Vagina (tissue), 2 donors: ENCODE measurements at regions not wholly inside any gene's neighbourhood (a gene's known extent, or its start where the extent isn't known, plus 50 kb on each side); places are given as distances from the start of the nearest gene placed in this dataset.

ENCODE experiments used
- CTCF ChIP-seq, 3 experiments: fragments of 450-650 bp in 2 of 3; fragments of 200-600 bp in 1 of 3; sonication (generic) in 1 of 3; IDR thresholded peaks; one replicate each; pipeline ENCODE4 v1.5.1; 2017 to 2019; ENCODE audit warnings: antibody characterized with exemption in 3 of 3, mild to moderate bottlenecking in 2 of 3, moderate library complexity in 2 of 3
- POLR2A ChIP-seq, 2 donors: fragments of 450-650 bp; IDR thresholded peaks; one replicate each; pipeline ENCODE4 v1.6.1; 2017; ENCODE audit warnings: antibody characterized with exemption in 2 of 2, mild to moderate bottlenecking in 2 of 2, moderate library complexity in 2 of 2
- POLR2AphosphoS5 ChIP-seq, 2 donors: sonication (generic); formaldehyde crosslinking; IDR thresholded peaks; one replicate each; pipeline ENCODE4 v1.9.0; 2017; ENCODE audit warnings: antibody characterized with exemption in 2 of 2, mild to moderate bottlenecking in 2 of 2, low read depth in 1 of 2; ENCODE audit not compliant: insufficient read depth in 1 of 2

- TF ChIP-seq POLR2A (IDR thresholded peaks at IDR 0.05) (no peak), CTCF (IDR thresholded peaks at IDR 0.05) (no peak), POLR2AphosphoS5 (IDR thresholded peaks at IDR 0.05; ENCODE audit: insufficient read depth in 1 of 2, low read depth in 1 of 2) (no peak)
These were observed 76.2 kb upstream of the STXBP5 start for GRCh38 chr6:147128056-147128455.
